HG03558 (cell line): ENCODE measurements at regions not wholly inside any gene's neighbourhood (a gene's known extent, or its start where the extent isn't known, plus 50 kb on each side); places are given as distances from the start of the nearest gene placed in this dataset.
A peak's percentile ranks its signal among the peaks of the same experiment; 100 is the strongest.
"Not testable (repeated sequence)": the region's sequence is repeated elsewhere in the genome, so short reads cannot be mapped to it uniquely, and the experiment has no call there.

Experiments
- ATAC-seq: cut with Tn5 transposase; IDR thresholded peaks from one replicate; pipeline ENCODE4 v1.9.1; 2021; ENCODE audit warnings: moderate number of reproducible peaks; ENCODE audit not compliant: unreplicated experiment; ENCODE audit errors: extremely low read depth

DNA sequence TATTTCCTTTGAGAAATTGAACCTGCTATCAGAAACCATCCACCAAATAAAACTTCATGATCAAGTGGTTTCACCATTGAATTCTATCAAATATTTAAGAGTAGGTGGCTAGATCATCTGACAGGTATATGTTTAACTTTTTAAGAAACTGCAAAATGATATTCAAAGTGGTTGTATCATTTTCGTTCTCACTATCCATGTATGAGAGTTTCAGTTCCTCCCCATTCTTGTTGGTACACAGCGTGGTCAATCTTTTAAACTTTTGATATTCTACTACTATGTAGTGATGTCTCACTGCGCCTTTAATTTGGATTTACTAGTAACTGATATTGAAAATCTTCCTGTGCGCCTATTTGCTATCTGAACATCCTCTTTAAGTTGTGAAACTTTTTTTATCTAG is 163.7 kb downstream of the CYB561 start:
- ATAC-seq = peak; percentile 47

DNA sequence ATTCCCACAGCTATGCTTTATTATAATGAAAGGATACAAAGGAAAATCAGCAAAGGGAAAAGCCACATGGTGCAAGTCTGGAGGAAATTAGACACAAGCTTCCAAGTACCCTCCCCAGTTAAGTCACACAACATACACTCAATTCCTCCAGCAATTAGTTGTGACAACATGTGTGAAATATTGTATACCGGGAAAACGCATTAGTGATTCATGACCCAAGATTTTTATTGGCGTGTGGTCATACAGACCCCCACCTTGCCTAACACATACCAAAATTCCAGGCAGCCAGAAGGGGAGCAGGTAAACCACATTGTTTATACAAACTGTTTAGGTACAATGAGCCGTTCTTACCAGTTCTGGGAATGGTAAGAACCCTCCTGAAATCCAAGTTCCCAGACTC is 160.6 kb downstream of the CYB561 start:
- ATAC-seq = no peak

DNA sequence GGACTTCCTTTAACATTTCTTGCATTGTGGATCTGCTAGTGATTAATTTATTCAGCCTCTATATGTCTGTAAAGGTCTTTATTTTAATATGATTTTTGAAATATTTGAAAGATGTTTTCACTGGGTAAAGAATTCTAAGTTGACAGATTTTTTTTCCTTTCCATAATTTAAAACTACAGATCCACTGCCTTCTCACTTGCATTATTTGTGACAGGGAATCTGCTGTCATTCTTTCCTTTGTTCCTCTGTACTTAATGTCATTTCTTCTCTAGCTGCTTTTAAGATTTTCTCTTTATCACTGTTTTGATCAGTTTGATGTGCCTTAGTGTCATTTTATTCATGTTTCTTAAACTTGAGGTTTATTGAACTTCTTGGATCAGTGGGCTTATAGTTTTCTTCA is 159.9 kb downstream of the CYB561 start:
- no peak for ATAC-seq

DNA sequence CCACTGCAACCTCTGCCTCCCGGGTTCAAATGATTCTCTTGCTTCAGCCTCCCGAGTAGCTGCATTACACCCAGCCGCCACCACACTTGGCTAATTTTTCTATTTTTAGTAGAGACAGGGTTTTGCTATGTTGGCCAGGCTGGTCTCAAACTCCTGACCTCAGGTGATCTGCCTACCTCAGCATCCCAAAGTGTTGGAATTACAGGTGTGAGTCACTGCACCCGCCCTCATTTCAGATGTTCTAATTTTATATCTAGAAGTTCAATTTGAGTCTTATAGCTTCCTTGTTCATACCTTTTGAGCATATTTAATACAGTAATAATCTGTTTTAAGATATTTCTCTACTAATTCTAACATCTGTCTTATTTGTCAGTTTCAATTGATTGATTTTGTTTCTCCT is 159.1 kb downstream of the CYB561 start:
- ATAC-seq = not testable (repeated sequence)

DNA sequence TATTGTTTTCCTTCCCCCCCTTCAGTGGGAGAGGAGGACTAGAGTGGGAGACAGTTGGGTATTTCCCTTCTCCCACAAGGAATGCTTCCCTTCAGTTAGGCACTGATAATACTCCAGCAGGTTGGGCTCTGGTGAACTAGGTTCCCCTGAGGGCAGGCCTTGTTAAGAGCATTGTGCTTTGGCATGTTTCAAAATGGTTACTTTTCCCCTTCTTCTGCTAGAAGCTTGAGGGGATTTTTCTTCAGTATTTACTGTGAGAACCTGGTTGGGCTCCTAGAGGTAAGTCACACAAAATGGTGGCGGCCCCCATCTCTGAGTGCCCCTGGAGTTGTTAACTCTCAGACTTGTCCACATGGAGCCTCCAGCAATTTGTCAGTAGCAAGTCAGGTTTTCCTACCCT is 156.2 kb downstream of the CYB561 start:
- no peak for ATAC-seq

DNA sequence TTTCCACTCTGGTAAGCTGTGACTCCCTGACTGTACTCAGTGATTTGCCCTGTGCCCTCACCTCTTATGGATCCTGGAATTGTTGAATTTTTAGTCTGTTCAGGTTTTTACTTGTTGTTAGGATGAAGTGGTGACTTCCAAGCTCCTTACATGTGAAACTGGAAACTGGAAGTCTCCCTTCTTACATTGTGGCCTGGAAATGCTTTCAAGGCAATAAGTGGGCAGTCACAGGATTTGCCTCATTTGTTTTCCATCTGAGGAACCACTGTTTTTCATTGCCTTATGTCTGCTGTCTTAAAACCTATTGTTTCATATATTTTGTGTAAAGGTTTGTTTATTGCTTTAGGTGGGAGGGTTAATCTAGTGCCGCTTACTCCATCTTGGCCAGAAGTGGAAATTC is 155.8 kb downstream of the CYB561 start:
- no peak for ATAC-seq

DNA sequence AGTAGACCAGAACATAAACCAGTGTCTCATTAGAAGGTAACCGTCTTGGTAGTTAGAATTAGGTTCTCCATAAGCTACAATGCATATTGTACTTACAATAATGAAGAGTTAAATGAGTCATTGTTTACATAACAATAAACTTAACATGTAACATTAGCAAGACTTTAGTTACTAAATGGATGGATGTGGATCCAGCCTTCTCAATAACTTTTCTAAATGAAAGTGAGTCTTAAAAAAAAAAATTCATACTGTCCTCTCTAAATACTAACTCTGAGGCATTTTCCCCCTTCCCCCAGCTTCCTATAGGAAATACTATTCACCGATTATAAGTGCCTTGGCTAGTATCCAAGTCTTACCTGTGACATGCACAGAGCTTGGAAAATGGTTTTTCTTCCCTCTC is 155.3 kb downstream of the CYB561 start:
- no peak for ATAC-seq

DNA sequence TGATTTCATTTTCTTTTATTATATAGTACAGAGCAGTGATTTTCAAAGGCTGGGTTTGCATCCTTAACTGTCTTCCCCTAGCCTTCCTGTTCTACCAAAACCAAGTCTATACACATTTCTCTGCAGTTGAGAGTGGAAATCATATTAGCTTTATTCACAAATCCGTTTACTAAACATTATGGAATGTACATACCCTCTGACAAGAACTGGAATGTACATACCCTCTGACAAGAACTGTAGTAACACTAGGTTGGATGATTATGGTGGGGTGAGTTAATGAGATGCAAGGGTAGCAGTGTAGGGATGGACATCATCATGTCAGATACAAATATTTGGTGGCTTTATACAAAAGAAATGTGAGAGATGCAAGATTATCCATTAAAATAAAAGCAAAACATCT is 154.8 kb downstream of the CYB561 start:
- ATAC-seq = no peak

DNA sequence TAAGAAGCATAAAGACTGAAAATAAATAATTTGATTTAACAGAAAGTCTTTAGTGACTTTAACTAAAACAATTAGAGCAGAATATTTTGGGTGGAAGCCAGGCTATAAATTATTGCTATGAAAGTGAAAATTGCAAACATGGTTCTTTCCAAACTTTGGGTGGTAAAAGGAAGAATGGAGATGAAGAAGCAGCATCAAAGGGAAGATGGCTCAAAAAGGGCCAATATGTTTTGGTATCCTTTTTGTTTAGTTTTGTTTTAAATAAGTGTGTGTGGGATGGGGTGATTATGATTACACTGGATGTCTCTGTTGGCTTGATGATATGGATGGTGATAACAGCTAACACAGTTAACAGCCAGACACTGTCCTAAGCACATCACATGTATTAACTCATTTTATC is 153.7 kb downstream of the CYB561 start:
- ATAC-seq = no peak

DNA sequence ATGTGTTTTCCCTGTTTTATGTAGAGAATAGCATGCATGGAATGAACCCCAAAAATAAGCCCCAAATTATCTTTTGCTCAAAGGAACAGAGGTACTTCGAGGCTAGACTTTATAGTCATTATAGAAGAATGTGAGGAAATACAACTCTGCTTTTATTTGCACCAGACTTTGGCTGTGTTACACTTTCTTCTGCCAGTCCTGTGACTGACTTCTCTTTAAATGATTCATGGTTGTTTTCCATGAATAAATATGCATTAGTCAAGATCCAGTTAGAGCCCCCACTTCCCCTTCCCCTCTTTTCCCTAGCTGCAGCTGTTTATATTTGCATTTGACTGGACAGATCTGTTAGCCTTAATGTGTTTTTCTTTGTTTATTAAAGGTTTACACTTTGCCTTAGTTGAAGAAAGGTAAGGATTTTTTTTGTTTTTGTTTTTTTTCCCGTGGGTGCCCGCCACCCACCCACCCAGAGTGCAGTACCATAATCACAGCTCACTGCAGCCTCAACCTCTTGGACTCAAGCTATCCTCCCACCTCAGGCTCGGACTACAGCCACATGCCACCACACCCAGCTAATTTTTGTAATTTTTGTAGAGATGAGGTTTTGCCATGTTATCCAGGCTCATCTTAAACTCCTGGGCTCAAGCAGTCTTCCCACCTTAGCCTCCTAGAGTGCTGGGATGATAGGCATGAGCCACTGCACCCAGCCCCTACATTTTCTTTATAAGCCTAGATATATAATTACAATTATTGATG is 152.6 kb downstream of the CYB561 start:
- ATAC-seq = no peak

DNA sequence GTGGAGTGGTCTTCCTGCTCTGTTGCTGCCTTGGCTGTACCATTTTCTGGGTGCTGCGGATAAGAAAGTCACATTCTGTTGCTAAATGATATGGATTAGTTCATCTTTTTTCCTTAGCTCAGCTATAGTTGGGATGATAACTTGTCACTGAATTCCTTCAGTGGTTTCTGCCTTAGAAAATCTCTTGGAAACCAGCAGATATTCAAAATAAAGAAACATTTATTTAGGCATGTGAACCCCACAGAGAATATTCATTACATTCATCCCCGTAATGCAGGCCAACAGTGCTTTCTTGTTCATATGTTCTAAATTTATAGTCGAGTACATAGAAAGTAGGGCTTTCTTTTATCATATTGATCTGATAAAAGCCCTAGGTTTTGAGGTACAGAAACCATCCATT is 151.3 kb downstream of the CYB561 start:
- no peak for ATAC-seq

DNA sequence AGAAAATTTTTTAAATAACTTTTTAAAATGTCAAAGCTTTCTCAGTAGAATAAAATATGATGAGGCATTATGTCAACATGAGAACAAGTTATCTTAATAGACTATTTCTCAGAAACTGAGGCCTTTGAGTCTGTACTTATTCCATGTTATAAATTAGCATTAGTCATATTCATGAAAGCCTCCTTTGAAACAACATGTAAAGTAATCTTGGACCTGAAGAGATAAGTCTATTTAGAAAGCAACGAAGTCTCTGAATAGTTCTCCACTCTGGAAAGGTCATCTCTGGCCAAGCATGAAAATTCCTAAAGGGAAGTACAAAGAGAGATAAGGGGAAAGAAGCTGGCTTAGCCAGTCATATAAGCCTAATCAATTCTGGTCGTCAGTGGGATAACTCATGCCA is 150.8 kb downstream of the CYB561 start:
- no peak for ATAC-seq

DNA sequence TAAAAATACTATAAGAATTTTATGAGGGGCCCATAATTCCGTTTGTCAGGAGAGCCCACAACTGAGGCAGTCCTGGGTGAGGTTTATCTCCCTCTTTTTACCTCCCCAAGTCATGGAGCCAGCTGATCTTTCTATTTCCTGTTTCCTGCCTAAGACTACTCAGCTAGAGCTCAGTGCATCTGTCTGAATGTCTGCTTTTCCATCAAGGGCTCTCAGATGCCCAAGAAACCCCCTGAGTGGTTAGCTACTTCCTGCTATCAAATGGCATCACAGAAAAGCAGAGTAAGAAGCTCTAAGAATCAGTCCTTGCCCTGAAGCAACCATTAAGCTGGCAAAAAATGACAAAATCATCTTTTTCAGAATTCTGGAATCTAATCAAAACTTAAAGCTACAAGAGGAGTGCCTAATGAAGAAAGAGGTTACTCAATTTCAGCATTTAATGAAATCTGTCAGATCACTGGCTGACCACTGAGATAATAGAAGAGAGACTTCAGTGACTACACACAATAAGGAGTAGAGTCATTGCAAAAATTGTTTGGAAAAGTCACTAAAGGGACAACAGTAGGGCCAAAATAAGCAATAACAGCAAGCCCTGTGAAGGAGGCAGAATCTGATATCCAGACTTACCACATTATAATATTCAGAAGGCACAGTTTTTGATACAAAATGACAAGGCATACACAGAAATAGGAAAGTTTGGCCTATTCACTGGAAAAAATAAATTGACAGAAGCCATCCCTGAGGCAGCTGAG is 150.1 kb downstream of the CYB561 start:
- no peak for ATAC-seq

DNA sequence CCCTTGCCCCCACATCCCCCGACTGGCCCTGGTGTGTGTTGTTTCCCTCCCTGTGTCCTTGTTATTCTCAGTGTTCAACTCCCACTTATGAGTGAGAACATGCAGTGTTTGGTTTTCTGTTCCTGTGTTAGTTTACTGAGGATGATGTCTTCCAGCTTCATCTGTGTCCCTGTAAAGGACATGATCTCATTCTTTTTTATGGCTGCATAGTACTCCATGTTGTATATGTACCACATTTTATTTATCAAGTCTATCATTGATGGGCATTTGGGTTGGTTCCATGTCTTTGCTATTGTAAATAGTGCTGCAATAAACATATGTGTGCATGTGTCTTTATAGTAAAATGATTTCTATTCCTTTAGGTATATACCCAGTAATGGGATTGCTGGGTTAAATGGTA is 147.2 kb downstream of the CYB561 start:
- ATAC-seq = not testable (repeated sequence)

DNA sequence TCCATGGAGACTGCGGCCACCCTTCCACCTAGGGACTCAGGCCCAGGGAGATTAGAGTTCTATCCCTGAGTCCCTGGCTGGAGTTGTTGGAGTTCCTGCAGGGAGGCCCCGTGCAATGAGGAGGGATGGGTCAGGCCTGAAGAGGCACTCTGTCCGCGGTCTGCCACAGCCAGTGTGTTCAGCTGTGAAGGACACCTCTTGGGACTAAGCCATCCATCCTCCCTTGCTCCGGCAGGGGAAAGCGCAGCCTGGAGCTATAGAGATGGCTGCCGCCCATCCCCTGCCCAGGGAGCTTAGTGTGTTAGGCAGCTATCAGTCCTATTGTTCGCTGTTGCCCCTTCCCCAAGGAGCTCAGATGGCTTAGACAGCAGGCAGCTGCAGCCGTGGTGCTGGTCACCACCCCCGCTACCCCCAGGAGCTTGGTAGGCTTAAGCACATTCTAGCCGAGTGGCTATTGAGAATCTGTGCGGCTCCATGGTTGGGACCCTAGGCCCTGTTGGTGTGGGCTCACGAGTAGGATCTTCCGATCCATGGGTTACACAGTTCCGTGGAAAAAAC is 141.3 kb downstream of the CYB561 start:
- no peak for ATAC-seq

DNA sequence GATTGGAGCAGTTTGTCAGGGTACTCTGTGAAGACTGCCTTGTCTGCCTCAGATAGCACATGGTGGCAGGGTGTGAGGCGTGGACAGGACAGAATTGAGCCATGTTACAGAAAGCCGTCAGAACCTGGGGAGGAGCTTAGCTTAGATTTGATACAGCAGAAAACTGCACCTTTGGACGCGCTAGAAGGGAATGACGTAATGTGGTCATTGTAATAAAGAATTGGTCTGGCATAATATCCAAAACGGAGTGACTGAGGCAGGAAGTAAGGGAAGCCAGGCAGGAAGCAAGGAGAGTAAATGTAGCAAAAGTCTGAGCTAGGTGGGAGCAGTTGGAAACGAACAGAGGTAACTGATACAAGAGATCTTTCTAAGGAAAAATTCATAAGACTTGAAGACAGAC is 140.2 kb downstream of the CYB561 start:
- no peak for ATAC-seq

DNA sequence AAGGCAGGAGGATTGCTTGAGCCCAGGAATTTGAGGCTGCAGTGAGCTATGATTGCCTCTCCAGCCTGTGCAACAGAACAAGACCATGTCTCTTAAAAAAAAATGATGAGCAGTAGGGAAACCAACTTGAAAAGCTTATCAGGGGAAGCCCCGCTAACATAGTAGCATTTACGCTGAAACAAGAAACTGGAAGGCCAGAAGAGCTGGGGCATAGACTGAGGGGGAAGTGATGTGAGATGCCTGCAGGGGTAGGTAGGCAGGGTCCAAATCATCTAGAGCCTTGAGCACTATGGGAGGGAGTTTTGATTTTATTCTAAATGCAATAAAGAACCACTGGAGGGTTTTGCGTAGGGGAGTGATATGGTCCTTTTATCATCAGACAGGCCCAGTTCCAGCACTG is 139.3 kb downstream of the CYB561 start:
- ATAC-seq = no peak

DNA sequence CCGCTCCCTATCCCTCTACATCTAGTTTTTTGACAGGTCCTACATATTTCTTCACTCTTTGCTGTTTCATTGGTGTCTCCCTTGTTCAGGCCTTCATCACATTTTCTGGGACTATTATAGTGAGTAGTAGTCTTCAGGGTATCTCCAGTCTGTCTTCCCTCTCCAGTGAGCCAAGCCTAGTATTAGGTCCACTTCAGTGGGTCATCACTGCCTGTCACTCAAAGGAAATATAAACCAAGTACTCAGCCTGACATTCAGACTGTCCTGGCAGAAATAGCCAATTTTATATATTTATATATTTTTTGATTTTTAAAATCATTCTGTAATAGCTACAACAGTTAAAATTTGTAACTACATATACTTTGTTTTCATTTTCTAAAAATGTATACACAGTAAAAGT is 137.8 kb downstream of the CYB561 start:
- no peak for ATAC-seq

DNA sequence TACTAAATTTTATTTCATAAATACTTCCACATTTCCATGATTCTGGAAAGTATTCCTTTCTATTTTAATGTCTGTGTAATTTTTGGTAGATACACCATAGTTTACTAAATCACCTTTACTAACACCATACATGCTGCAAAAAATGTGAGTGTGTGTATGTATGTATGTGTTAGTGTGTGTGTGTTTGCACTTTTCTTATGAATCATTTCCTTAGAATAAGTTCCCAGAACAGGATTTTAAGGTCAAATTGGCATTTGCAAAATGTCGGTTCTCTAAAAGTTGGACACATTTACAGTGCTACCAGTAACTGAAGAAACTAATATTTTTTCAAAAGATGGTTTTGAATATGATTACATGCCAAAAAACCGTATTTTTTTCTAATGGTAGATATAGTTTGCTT is 137.1 kb downstream of the CYB561 start:
- no peak for ATAC-seq

DNA sequence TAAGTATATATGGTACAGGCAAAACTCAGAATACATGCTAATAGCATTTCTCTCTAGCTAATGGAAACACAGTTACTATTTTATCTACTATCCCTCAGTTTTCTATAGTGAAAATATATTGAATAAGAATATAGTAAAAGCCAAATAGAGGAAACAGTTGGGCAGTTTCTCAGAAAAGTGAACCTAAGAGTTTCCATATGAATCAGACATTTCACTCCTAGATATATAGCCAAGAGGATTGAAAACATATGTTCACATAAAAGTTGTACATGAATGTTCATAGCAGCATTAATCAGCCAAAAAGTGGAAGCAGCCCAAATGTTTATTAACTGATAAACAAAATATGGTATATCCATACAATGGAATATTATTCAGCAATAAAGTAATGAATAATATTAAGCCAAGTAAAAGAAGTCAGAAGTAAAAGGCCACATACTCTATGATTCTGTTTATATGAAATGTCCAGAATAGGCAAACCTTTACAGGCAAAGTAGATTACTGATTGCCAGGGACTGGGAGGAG is 134.6 kb downstream of the CYB561 start:
- ATAC-seq = no peak

DNA sequence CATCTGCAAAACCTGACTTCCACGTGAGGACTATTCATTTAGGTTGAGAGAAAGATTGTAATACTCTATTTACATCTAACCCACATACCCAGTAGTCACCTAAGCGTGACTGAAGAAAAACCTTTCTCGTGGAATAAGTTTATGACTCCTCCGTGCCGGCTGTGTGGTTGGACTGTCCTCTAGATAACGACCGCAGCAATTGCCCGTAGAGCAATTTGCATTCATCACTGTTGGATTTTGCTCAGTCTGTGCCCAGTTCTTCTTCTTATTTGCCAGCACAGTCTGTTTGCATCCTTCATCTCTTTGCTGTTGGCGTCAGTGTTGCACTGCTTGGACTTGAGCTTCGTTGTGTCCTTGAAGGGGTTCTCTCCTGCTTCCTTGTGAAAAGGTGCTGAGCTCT is 131.3 kb downstream of the CYB561 start:
- ATAC-seq = no peak
